Body of pancreas (tissue), 4 donors: ENCODE measurements at regions not wholly inside any gene's neighbourhood (a gene's known extent, or its start where the extent isn't known, plus 50 kb on each side); places are given as distances from the start of the nearest gene placed in this dataset.

Experiments used
- POLR2A ChIP-seq, 3 donors: fragments of 450-650 bp; IDR thresholded peaks; one replicate each; pipeline ENCODE4 v1.6.1; 2016; ENCODE audit warnings: antibody characterized with exemption in 3 of 3, mild to moderate bottlenecking in 2 of 3
- TF ChIP-seq, protein P1 (sequence below), 7 experiments: fragments of 450-650 bp in 4 of 7; fragments of 200-600 bp in 3 of 7; sonication (generic) in 3 of 7; IDR thresholded peaks; one replicate each; pipeline ENCODE4 v1.5.1; 2016 to 2019; ENCODE audit warnings: antibody characterized with exemption in 7 of 7

GRCh38 chr4:23041501-23041900, 348.8 kb downstream of the GBA3 start:
- TF ChIP-seq POLR2A (IDR thresholded peaks at IDR 0.05): no peak
- TF ChIP-seq, protein P1, sequence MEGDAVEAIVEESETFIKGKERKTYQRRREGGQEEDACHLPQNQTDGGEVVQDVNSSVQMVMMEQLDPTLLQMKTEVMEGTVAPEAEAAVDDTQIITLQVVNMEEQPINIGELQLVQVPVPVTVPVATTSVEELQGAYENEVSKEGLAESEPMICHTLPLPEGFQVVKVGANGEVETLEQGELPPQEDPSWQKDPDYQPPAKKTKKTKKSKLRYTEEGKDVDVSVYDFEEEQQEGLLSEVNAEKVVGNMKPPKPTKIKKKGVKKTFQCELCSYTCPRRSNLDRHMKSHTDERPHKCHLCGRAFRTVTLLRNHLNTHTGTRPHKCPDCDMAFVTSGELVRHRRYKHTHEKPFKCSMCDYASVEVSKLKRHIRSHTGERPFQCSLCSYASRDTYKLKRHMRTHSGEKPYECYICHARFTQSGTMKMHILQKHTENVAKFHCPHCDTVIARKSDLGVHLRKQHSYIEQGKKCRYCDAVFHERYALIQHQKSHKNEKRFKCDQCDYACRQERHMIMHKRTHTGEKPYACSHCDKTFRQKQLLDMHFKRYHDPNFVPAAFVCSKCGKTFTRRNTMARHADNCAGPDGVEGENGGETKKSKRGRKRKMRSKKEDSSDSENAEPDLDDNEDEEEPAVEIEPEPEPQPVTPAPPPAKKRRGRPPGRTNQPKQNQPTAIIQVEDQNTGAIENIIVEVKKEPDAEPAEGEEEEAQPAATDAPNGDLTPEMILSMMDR (IDR thresholded peaks at IDR 0.05): no peak
